Activated CD8-positive, alpha-beta T cell treated with anti-CD3 and anti-CD28 coated beads, Interleukin-2, amount 10 ng/mL, durations not matched to agents 7 days and 5 days (primary cell): ENCODE measurements at regions not wholly inside any gene's neighbourhood (a gene's known extent, or its start where the extent isn't known, plus 50 kb on each side); places are given as distances from the start of the nearest gene placed in this dataset.

Experiments
- ATAC-seq: fragments of 150-1000 bp; cut with Tn5 transposase; one replicate; pipeline ENCODE4 v1.10.0; 2021; ENCODE audit warnings: moderate library complexity
- CTCF ChIA-PET: fragments of 350-600 bp; sonication (Branson Sonifier 250); formaldehyde crosslinking; loops from one replicate; lab custom pipeline; 2021; ENCODE audit warnings: antibody characterized with exemption; lab: Charles Lee
- POLR2A ChIA-PET: fragments of 350-600 bp; sonication (Branson Sonifier 250); formaldehyde crosslinking; loops from one replicate; lab custom pipeline; 2021; ENCODE audit warnings: antibody characterized with exemption; lab: Charles Lee
- DNase-seq: peaks from one replicate; pipeline ENCODE4 v3.0.0-alpha.2; 2020
- H3K27ac Mint-ChIP-seq: one replicate; pipeline ENCODE4 v1.8.0; 2021; ENCODE audit warnings: mild to moderate bottlenecking, mixed read lengths
- H3K27me3 Mint-ChIP-seq: one replicate; pipeline ENCODE4 v1.8.0; 2021; ENCODE audit warnings: low read depth, mixed read lengths
- H3K36me3 Mint-ChIP-seq: one replicate; pipeline ENCODE4 v1.8.0; 2021; ENCODE audit warnings: low read depth, mixed read lengths
- H3K4me1 Mint-ChIP-seq: one replicate; pipeline ENCODE4 v1.8.0; 2021; ENCODE audit warnings: low read depth, mixed read lengths
- H3K4me3 Mint-ChIP-seq: one replicate; pipeline ENCODE4 v1.8.0; 2021; ENCODE audit warnings: mild to moderate bottlenecking, mixed read lengths
- H3K9me3 Mint-ChIP-seq: one replicate; pipeline ENCODE4 v1.8.0; 2022; ENCODE audit warnings: mixed read lengths; ENCODE audit not compliant: insufficient read depth

GRCh38 chr11:97717922-97718321 lies 1302.8 kb upstream of the CNTN5 start:
- ChIA-PET POLR2A (no interaction called here), CTCF (no interaction called here)
- ATAC-seq (no peak), DNase-seq (no peak)
- Mint-ChIP-seq H3K9me3 (peaks cover 4% of the 10 kb centered on the region), H3K27ac (no peak overlapping the region), H3K4me3 (no peak overlapping the region), H3K4me1 (no peaks in the 10 kb centered on the region), H3K36me3 (no peaks in the 10 kb centered on the region), H3K27me3 (no peaks in the 10 kb centered on the region)

- no peak for ATAC-seq
- POLR2A ChIA-PET: no interaction called here
- Mint-ChIP-seq H3K27me3 (no peaks in the 10 kb centered on the region), H3K36me3 (no peaks in the 10 kb centered on the region), H3K4me1 (no peaks in the 10 kb centered on the region), H3K4me3 (no peak overlapping the region), H3K27ac (no peak overlapping the region), H3K9me3 (peaks cover 7% of the 10 kb centered on the region)
- CTCF ChIA-PET: no interaction called here
- no peak for DNase-seq
Measured at GRCh38 chr11:97722065-97722464, 1298.7 kb upstream of the CNTN5 start.

- ChIA-PET POLR2A (interaction anchor here (0.7 kb wide), 1 partner anchor 65 kb away, joined by 3 read pairs; no protein-coding TSS in a partner anchor), CTCF (no interaction called here)
- DNase-seq (no peak), ATAC-seq (no peak)
- Mint-ChIP-seq H3K4me3 (no peak overlapping the region), H3K9me3 (peaks cover 4% of the 10 kb centered on the region), H3K4me1 (no peaks in the 10 kb centered on the region), H3K27ac (no peak overlapping the region), H3K27me3 (no peaks in the 10 kb centered on the region), H3K36me3 (no peaks in the 10 kb centered on the region)
Measured at GRCh38 chr11:97722721-97723120, 1298.0 kb upstream of the CNTN5 start.

GRCh38 chr11:97729546-97730272 lies 1291.0 kb upstream of the CNTN5 start:
- no peaks in the 10 kb centered on the region for H3K36me3 Mint-ChIP-seq
- POLR2A ChIA-PET: no interaction called here

GRCh38 chr11:97732011-97732632 lies 1288.6 kb upstream of the CNTN5 start:
- CTCF ChIA-PET: no interaction called here
- Mint-ChIP-seq H3K9me3 (no peaks in the 10 kb centered on the region), H3K36me3 (no peaks in the 10 kb centered on the region), H3K4me3 (no peak overlapping the region), H3K27me3 (no peaks in the 10 kb centered on the region), H3K27ac (no peak overlapping the region), H3K4me1 (no peaks in the 10 kb centered on the region)
- DNase-seq (no peak), ATAC-seq (no peak)
- POLR2A ChIA-PET: no interaction called here

More at GRCh38 chr11:97729546-97730272, 1291.0 kb upstream of the CNTN5 start:
- CTCF ChIA-PET: no interaction called here
- no peak overlapping the region for H3K4me3 Mint-ChIP-seq
- DNase-seq (no peak), ATAC-seq (no peak)
- no peaks in the 10 kb centered on the region for H3K27me3 Mint-ChIP-seq
- no peaks in the 10 kb centered on the region for H3K9me3 Mint-ChIP-seq
- no peaks in the 10 kb centered on the region for H3K4me1 Mint-ChIP-seq
- H3K27ac Mint-ChIP-seq: no peak overlapping the region

- Mint-ChIP-seq H3K9me3 (peaks cover 16% of the 10 kb centered on the region), H3K27ac (no peak overlapping the region), H3K4me1 (no peaks in the 10 kb centered on the region), H3K4me3 (no peak overlapping the region), H3K27me3 (no peaks in the 10 kb centered on the region), H3K36me3 (no peaks in the 10 kb centered on the region)
- ATAC-seq (no peak), DNase-seq (no peak)
- ChIA-PET CTCF (no interaction called here), POLR2A (no interaction called here)
Measured at GRCh38 chr11:97738751-97739150, 1282.0 kb upstream of the CNTN5 start.

GRCh38 chr11:97739932-97740800 lies 1280.6 kb upstream of the CNTN5 start:
- H3K27ac Mint-ChIP-seq: no peak overlapping the region
- DNase-seq (no peak), ATAC-seq (no peak)
- no peaks in the 10 kb centered on the region for H3K36me3 Mint-ChIP-seq
- no peak overlapping the region for H3K4me3 Mint-ChIP-seq
- no peaks in the 10 kb centered on the region for H3K4me1 Mint-ChIP-seq
- H3K27me3 Mint-ChIP-seq: no peaks in the 10 kb centered on the region
- H3K9me3 Mint-ChIP-seq: peaks cover 21% of the 10 kb centered on the region
- POLR2A ChIA-PET: no interaction called here
- CTCF ChIA-PET: no interaction called here

GRCh38 chr11:97740801-97741151 lies 1280.0 kb upstream of the CNTN5 start:
- no peak for ATAC-seq
- H3K36me3 Mint-ChIP-seq: no peaks in the 10 kb centered on the region
- DNase-seq: no peak
- H3K4me3 Mint-ChIP-seq: no peak overlapping the region
- H3K9me3 Mint-ChIP-seq: peaks cover 21% of the 10 kb centered on the region
- H3K4me1 Mint-ChIP-seq: no peaks in the 10 kb centered on the region
- CTCF ChIA-PET: no interaction called here
- POLR2A ChIA-PET: no interaction called here
- H3K27ac Mint-ChIP-seq: no peak overlapping the region
- no peaks in the 10 kb centered on the region for H3K27me3 Mint-ChIP-seq

- no peaks in the 10 kb centered on the region for H3K36me3 Mint-ChIP-seq
- ATAC-seq: no peak
- peaks cover 27% of the 10 kb centered on the region for H3K9me3 Mint-ChIP-seq
- no peaks in the 10 kb centered on the region for H3K27me3 Mint-ChIP-seq
- H3K4me3 Mint-ChIP-seq: no peak overlapping the region
- POLR2A ChIA-PET: no interaction called here
- DNase-seq: no peak
- CTCF ChIA-PET: no interaction called here
- H3K4me1 Mint-ChIP-seq: no peaks in the 10 kb centered on the region
- no peak overlapping the region for H3K27ac Mint-ChIP-seq
Measured at GRCh38 chr11:97742717-97743116, 1278.0 kb upstream of the CNTN5 start.

GRCh38 chr11:97743205-97743742 lies 1277.5 kb upstream of the CNTN5 start:
- no peak for ATAC-seq
- DNase-seq: no peak
- CTCF ChIA-PET: no interaction called here
- Mint-ChIP-seq H3K36me3 (no peaks in the 10 kb centered on the region), H3K27ac (no peak overlapping the region), H3K4me1 (no peaks in the 10 kb centered on the region), H3K27me3 (no peaks in the 10 kb centered on the region), H3K9me3 (peaks cover 27% of the 10 kb centered on the region), H3K4me3 (no peak overlapping the region)
- POLR2A ChIA-PET: no interaction called here

GRCh38 chr11:97745515-97746050 lies 1275.2 kb upstream of the CNTN5 start:
- no peak for ATAC-seq
- ChIA-PET CTCF (no interaction called here), POLR2A (no interaction called here)
- H3K27me3 Mint-ChIP-seq: no peaks in the 10 kb centered on the region
- no peaks in the 10 kb centered on the region for H3K36me3 Mint-ChIP-seq
- H3K9me3 Mint-ChIP-seq: peaks cover 18% of the 10 kb centered on the region
- no peak overlapping the region for H3K27ac Mint-ChIP-seq
- no peak overlapping the region for H3K4me3 Mint-ChIP-seq
- no peak for DNase-seq
- no peaks in the 10 kb centered on the region for H3K4me1 Mint-ChIP-seq

- H3K4me1 Mint-ChIP-seq: no peaks in the 10 kb centered on the region
- H3K36me3 Mint-ChIP-seq: no peaks in the 10 kb centered on the region
- ChIA-PET CTCF (no interaction called here), POLR2A (no interaction called here)
- H3K27me3 Mint-ChIP-seq: no peaks in the 10 kb centered on the region
- no peak overlapping the region for H3K4me3 Mint-ChIP-seq
- H3K27ac Mint-ChIP-seq: no peak overlapping the region
- DNase-seq: no peak
- H3K9me3 Mint-ChIP-seq: peaks cover 16% of the 10 kb centered on the region
- no peak for ATAC-seq
Measured at GRCh38 chr11:97746818-97747217, 1273.9 kb upstream of the CNTN5 start.
